Tibial nerve (tissue), 3 donors: ENCODE measurements at regions not wholly inside any gene's neighbourhood (a gene's known extent, or its start where the extent isn't known, plus 50 kb on each side); places are given as distances from the start of the nearest gene placed in this dataset.

Source experiments
- POLR2A ChIP-seq, 2 donors: fragments of 450-650 bp; IDR thresholded peaks; one replicate each; pipeline ENCODE4 v1.6.1; 2017; ENCODE audit warnings: antibody characterized with exemption in 2 of 2, mild to moderate bottlenecking in 2 of 2, moderate library complexity in 2 of 2
- TF ChIP-seq, protein P1 (sequence below), 5 experiments: fragments of 200-600 bp in 3 of 5; fragments of 450-650 bp in 2 of 5; sonication (generic) in 3 of 5; IDR thresholded peaks; one replicate each; pipeline ENCODE4 v1.5.1; 2016 to 2019; ENCODE audit warnings: antibody characterized with exemption in 5 of 5, mild to moderate bottlenecking in 3 of 5, moderate library complexity in 2 of 5

DNA sequence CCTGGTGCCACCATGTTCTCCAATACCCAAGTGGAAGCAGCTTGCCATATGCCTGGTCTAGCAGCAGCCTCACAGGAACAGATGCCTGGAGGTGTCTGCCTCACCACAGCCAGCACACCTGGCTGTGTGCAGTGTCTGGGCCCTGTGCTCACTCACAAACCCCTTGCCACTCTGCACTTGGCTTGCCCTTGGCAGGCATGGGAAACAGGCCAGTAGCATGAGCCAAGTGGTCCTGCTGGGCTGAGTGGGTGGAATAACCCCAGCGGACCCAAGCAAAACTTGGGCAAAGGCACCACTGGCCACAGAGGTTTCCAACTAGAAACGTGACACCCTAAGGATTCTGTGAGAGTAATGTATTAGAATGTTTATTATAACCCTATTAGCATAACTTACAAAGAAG lies 600.5 kb upstream of the GJE1 start:
- TF ChIP-seq, protein P1, sequence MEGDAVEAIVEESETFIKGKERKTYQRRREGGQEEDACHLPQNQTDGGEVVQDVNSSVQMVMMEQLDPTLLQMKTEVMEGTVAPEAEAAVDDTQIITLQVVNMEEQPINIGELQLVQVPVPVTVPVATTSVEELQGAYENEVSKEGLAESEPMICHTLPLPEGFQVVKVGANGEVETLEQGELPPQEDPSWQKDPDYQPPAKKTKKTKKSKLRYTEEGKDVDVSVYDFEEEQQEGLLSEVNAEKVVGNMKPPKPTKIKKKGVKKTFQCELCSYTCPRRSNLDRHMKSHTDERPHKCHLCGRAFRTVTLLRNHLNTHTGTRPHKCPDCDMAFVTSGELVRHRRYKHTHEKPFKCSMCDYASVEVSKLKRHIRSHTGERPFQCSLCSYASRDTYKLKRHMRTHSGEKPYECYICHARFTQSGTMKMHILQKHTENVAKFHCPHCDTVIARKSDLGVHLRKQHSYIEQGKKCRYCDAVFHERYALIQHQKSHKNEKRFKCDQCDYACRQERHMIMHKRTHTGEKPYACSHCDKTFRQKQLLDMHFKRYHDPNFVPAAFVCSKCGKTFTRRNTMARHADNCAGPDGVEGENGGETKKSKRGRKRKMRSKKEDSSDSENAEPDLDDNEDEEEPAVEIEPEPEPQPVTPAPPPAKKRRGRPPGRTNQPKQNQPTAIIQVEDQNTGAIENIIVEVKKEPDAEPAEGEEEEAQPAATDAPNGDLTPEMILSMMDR (IDR thresholded peaks at IDR 0.05), result no peak
- no peak for TF ChIP-seq POLR2A (IDR thresholded peaks at IDR 0.05)
